Parathyroid adenoma (tissue), 2 donors: ENCODE measurements at regions not wholly inside any gene's neighbourhood (a gene's known extent, or its start where the extent isn't known, plus 50 kb on each side); places are given as distances from the start of the nearest gene placed in this dataset.
"Not testable (repeated sequence)": the region's sequence is repeated elsewhere in the genome, so short reads cannot be mapped to it uniquely, and the experiment has no call there.

Experiments
- H2AFZ ChIP-seq: fragments of 300-600 bp; sonication (generic); one replicate; pipeline ENCODE4 v1.7.0; 2017; ENCODE audit warnings: antibody characterized with exemption, mild to moderate bottlenecking
- H3K27ac ChIP-seq: fragments of 300-600 bp; sonication (generic); one replicate; pipeline ENCODE4 v1.7.0; 2017
- H3K27me3 ChIP-seq: fragments of 300-600 bp; sonication (generic); one replicate; pipeline ENCODE4 v1.7.0; 2017; ENCODE audit warnings: low read length; ENCODE audit not compliant: control insufficient read depth, insufficient read depth
- H3K36me3 ChIP-seq: fragments of 300-600 bp; sonication (generic); one replicate; pipeline ENCODE4 v1.7.0; 2017; ENCODE audit warnings: low read length; ENCODE audit not compliant: control insufficient read depth, insufficient read depth
- H3K4me1 ChIP-seq: fragments of 300-600 bp; sonication (generic); one replicate; pipeline ENCODE4 v1.7.0; 2017; ENCODE audit warnings: control low read depth
- H3K4me2 ChIP-seq: fragments of 300-600 bp; sonication (generic); one replicate; pipeline ENCODE4 v1.7.0; 2017; ENCODE audit warnings: low read length
- H3K4me3 ChIP-seq: fragments of 300-600 bp; sonication (generic); one replicate; pipeline ENCODE4 v1.7.0; 2017; ENCODE audit warnings: low read depth, low read length
- H3K79me2 ChIP-seq: fragments of 300-600 bp; sonication (generic); one replicate; pipeline ENCODE4 v1.7.0; 2017; ENCODE audit warnings: control low read depth
- H3K9ac ChIP-seq: fragments of 300-600 bp; sonication (generic); one replicate; pipeline ENCODE4 v1.7.0; 2017; ENCODE audit warnings: mild to moderate bottlenecking
- H3K9me3 ChIP-seq: fragments of 300-600 bp; sonication (generic); one replicate; pipeline ENCODE4 v1.7.0; 2017; ENCODE audit warnings: low read length; ENCODE audit not compliant: control insufficient read depth
- CTCF ChIP-seq: fragments of 300-600 bp; sonication (generic); IDR thresholded peaks from one replicate; pipeline ENCODE4 v1.7.0; 2017; ENCODE audit warnings: antibody characterized with exemption, mild to moderate bottlenecking
- donor health status: primary hyperparathyroidism.

GRCh38 chr2:81396417-81397019 is 1092.0 kb upstream of the LRRTM1 start:
- Histone ChIP-seq H2AFZ (no peak overlapping the region), H3K9me3 (no peaks in the 10 kb centered on the region), H3K4me3 (no peak overlapping the region), H3K27ac (no peak overlapping the region), H3K79me2 (no peaks in the 10 kb centered on the region), H3K36me3 (no peaks in the 10 kb centered on the region), H3K4me2 (no peak overlapping the region), H3K27me3 (no peaks in the 10 kb centered on the region), H3K9ac (no peak overlapping the region), H3K4me1 (no peaks in the 10 kb centered on the region)
- no peak for TF ChIP-seq CTCF

- Histone ChIP-seq H3K27me3 (no peaks in the 10 kb centered on the region), H3K4me1 (no peaks in the 10 kb centered on the region), H3K4me2 (no peak overlapping the region), H3K79me2 (no peaks in the 10 kb centered on the region), H3K36me3 (no peaks in the 10 kb centered on the region), H3K27ac (no peak overlapping the region), H3K9me3 (no peaks in the 10 kb centered on the region), H2AFZ (no peak overlapping the region), H3K9ac (no peak overlapping the region), H3K4me3 (no peak overlapping the region)
- TF ChIP-seq CTCF, result no peak
Measured at GRCh38 chr2:81395746-81396145, 1091.2 kb upstream of the LRRTM1 start.

GRCh38 chr2:81389203-81389602 is 1084.7 kb upstream of the LRRTM1 start:
- H3K4me1 ChIP-seq, result no peaks in the 10 kb centered on the region
- no peaks in the 10 kb centered on the region for H3K9me3 ChIP-seq
- H3K9ac ChIP-seq, result no peak overlapping the region

GRCh38 chr2:81363800-81364199 is 1059.2 kb upstream of the LRRTM1 start:
- no peaks in the 10 kb centered on the region for H3K36me3 ChIP-seq
- no peak overlapping the region for H3K27ac ChIP-seq
- H3K9me3 ChIP-seq, result no peaks in the 10 kb centered on the region
- H3K4me3 ChIP-seq, result no peak overlapping the region
- H3K4me2 ChIP-seq, result no peak overlapping the region
- no peaks in the 10 kb centered on the region for H3K27me3 ChIP-seq
- TF ChIP-seq CTCF, result no peak
- H2AFZ ChIP-seq, result no peak overlapping the region
- no peaks in the 10 kb centered on the region for H3K79me2 ChIP-seq
- no peaks in the 10 kb centered on the region for H3K4me1 ChIP-seq
- no peak overlapping the region for H3K9ac ChIP-seq

More at GRCh38 chr2:81389203-81389602, 1084.7 kb upstream of the LRRTM1 start:
- Histone ChIP-seq H2AFZ (no peak overlapping the region), H3K4me2 (no peak overlapping the region), H3K27ac (no peak overlapping the region), H3K27me3 (no peaks in the 10 kb centered on the region), H3K36me3 (no peaks in the 10 kb centered on the region), H3K4me3 (no peak overlapping the region), H3K79me2 (no peaks in the 10 kb centered on the region)
- TF ChIP-seq CTCF, result no peak

- not testable (repeated sequence) for H3K4me3 ChIP-seq, H3K27ac ChIP-seq, H3K9me3 ChIP-seq, H3K36me3 ChIP-seq, H3K4me1 ChIP-seq, H3K27me3 ChIP-seq, H3K79me2 ChIP-seq, H3K9ac ChIP-seq, H3K4me2 ChIP-seq, H2AFZ ChIP-seq
Measured at GRCh38 chr2:81362468-81362867, 1057.9 kb upstream of the LRRTM1 start.
